RWPE2 (cell line): ENCODE measurements at regions not wholly inside any gene's neighbourhood (a gene's known extent, or its start where the extent isn't known, plus 50 kb on each side); places are given as distances from the start of the nearest gene placed in this dataset.

Experiments used
- ATAC-seq: fragments of 200-7000 bp; cut with Tn5 transposase; 3 replicates; pipeline ENCODE4 v1.9.1; 2021; ENCODE audit warnings: low read depth
- DNase-seq: peaks from one replicate; pipeline ENCODE4 v3.0.0-alpha.2; 2020; ENCODE audit warnings: low spot score
- H3K27ac ChIP-seq: fragments of 450-650 bp; 2 replicates; pipeline ENCODE4 v1.5.1; 2017; ENCODE audit warnings: mild to moderate bottlenecking; ENCODE audit not compliant: poor library complexity, severe bottlenecking
- H3K27me3 ChIP-seq: fragments of 250-450 bp; sonication (Bioruptor Pico); 2 replicates; pipeline ENCODE4 v1.5.1; 2021; ENCODE audit warnings: mild to moderate bottlenecking, moderate library complexity; ENCODE audit not compliant: insufficient read depth, poor library complexity, severe bottlenecking
- H3K36me3 ChIP-seq: fragments of 250-450 bp; sonication (Bioruptor Pico); 2 replicates; pipeline ENCODE4 v1.5.1; 2020; ENCODE audit warnings: low read depth, mild to moderate bottlenecking, moderate library complexity
- H3K4me1 ChIP-seq: fragments of 250-450 bp; sonication (Bioruptor Pico); 2 replicates; pipeline ENCODE4 v1.5.1; 2021; ENCODE audit warnings: mild to moderate bottlenecking, moderate library complexity; ENCODE audit not compliant: insufficient read depth, poor library complexity, severe bottlenecking
- H3K4me3 ChIP-seq: fragments of 250-450 bp; sonication (Bioruptor Pico); 2 replicates; pipeline ENCODE4 v1.5.1; 2021; ENCODE audit warnings: mild to moderate bottlenecking, moderate library complexity; ENCODE audit not compliant: severe bottlenecking
- H3K9me3 ChIP-seq: fragments of 250-450 bp; sonication (Bioruptor Pico); 2 replicates; pipeline ENCODE4 v1.5.1; 2021; ENCODE audit warnings: mild to moderate bottlenecking, moderate library complexity; ENCODE audit not compliant: severe bottlenecking
- CTCF ChIP-seq: fragments of 450-650 bp; IDR thresholded peaks from one replicate; pipeline ENCODE4 v1.5.1; 2017; ENCODE audit warnings: mild to moderate bottlenecking, moderate library complexity; ENCODE audit not compliant: poor library complexity, severe bottlenecking

DNA sequence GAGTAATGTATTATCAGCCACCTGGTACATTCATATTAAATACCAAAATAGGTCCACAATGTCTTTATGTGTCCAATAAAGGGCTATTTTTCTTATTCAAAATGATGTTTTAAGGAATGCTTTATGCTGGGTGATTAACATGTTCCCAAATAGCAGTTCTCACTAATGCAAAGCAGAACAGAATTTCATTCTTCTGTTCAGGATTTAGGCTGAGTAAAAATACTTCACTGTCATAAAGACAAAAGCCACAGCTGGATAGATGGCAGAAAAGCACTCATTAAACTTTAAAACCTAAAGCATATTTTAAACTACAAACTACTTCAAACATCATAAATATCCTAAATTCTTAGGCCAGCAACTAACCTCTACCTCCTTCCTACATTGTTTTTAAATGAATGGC lies 244.0 kb downstream of the TMA16 start:
- no peak for DNase-seq
- TF ChIP-seq CTCF = no peak
- H3K27ac ChIP-seq = no peak overlapping the region
- no peaks in the 10 kb centered on the region for H3K27me3 ChIP-seq
- H3K36me3 ChIP-seq = no peaks in the 10 kb centered on the region
- no peaks in the 10 kb centered on the region for H3K9me3 ChIP-seq
- no peak for ATAC-seq
- no peak overlapping the region for H3K4me3 ChIP-seq
- no peaks in the 10 kb centered on the region for H3K4me1 ChIP-seq

GRCh38 chr4:163744861-163745260 lies 250.4 kb downstream of the TMA16 start:
- Histone ChIP-seq H3K27me3 (no peaks in the 10 kb centered on the region), H3K9me3 (no peaks in the 10 kb centered on the region), H3K4me1 (no peaks in the 10 kb centered on the region), H3K36me3 (no peaks in the 10 kb centered on the region), H3K27ac (no peak overlapping the region), H3K4me3 (no peak overlapping the region)
- DNase-seq (no peak), ATAC-seq (no peak)
- TF ChIP-seq CTCF = no peak

DNA sequence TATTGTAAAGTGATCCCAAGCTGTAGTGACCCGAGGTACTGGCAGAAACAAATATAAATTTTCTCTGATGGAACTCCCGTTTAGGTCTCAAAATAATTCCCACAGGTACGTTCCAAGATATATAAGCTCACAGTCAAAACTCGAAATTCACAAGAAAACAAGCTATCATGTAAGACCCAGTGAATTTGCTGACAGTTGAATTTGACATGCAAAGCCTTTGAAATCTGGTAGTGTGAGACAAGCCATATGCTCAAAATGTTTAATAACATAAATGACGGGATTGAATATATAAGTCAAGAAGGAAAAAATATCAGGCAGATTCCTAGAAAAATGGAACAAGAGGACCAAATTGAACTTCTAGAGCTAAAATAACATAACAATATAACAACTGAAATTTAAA lies 252.8 kb downstream of the TMA16 start:
- no peak for TF ChIP-seq CTCF
- Histone ChIP-seq H3K9me3 (no peaks in the 10 kb centered on the region), H3K4me1 (no peaks in the 10 kb centered on the region), H3K27me3 (no peaks in the 10 kb centered on the region), H3K27ac (no peak overlapping the region), H3K36me3 (no peaks in the 10 kb centered on the region), H3K4me3 (no peak overlapping the region)
- no peak for DNase-seq
- ATAC-seq = no peak

GRCh38 chr4:163747886-163748285 lies 253.4 kb downstream of the TMA16 start:
- DNase-seq = no peak
- H3K27ac ChIP-seq = peak overlapping the region; percentile 8
- no peak for TF ChIP-seq CTCF

DNA sequence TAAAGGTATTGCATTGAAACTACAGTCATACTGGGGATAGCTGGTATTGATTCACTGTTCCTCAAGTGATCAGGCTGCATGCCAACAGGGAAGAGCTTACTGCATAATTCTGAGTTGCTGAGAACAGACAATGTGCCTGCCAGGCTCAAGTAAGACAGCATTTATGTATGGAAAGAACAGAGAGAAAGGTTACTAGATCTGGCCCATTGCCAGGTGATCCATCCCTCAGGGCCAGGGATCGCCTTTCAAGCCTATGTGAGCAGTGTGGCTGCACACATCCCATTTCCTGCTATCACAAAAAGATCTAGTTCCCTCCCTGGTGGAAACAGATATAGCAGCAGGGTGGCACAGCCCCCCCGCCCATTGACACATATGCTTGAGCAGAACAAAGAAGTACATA lies 254.0 kb downstream of the TMA16 start:
- peak; percentile 95 for ATAC-seq
- H3K4me1 ChIP-seq = no peaks in the 10 kb centered on the region
- no peaks in the 10 kb centered on the region for H3K27me3 ChIP-seq
- peak overlapping the region; percentile 8 for H3K27ac ChIP-seq
- TF ChIP-seq CTCF = peak; percentile 15
- H3K9me3 ChIP-seq = no peaks in the 10 kb centered on the region
- no peak overlapping the region for H3K4me3 ChIP-seq
- H3K36me3 ChIP-seq = no peaks in the 10 kb centered on the region
- peak; percentile 62 for DNase-seq

More at GRCh38 chr4:163747886-163748285, 253.4 kb downstream of the TMA16 start:
- ATAC-seq = no peak
- no peaks in the 10 kb centered on the region for H3K36me3 ChIP-seq
- H3K4me1 ChIP-seq = no peaks in the 10 kb centered on the region
- no peaks in the 10 kb centered on the region for H3K9me3 ChIP-seq
- no peak overlapping the region for H3K4me3 ChIP-seq
- no peaks in the 10 kb centered on the region for H3K27me3 ChIP-seq
